Activated CD8-positive, alpha-beta T cell treated with anti-CD3 and anti-CD28 coated beads, Interleukin-2, amount 10 ng/mL, durations not matched to agents 7 days and 5 days (primary cell): ENCODE measurements at regions not wholly inside any gene's neighbourhood (a gene's known extent, or its start where the extent isn't known, plus 50 kb on each side); places are given as distances from the start of the nearest gene placed in this dataset.

Source experiments
- ATAC-seq: fragments of 150-1000 bp; cut with Tn5 transposase; one replicate; pipeline ENCODE4 v1.10.0; 2021; ENCODE audit warnings: moderate library complexity
- CTCF ChIA-PET: fragments of 350-600 bp; sonication (Branson Sonifier 250); formaldehyde crosslinking; loops from one replicate; lab custom pipeline; 2021; ENCODE audit warnings: antibody characterized with exemption; lab: Charles Lee
- POLR2A ChIA-PET: fragments of 350-600 bp; sonication (Branson Sonifier 250); formaldehyde crosslinking; loops from one replicate; lab custom pipeline; 2021; ENCODE audit warnings: antibody characterized with exemption; lab: Charles Lee
- DNase-seq: peaks from one replicate; pipeline ENCODE4 v3.0.0-alpha.2; 2020
- H3K27ac Mint-ChIP-seq: one replicate; pipeline ENCODE4 v1.8.0; 2021; ENCODE audit warnings: mild to moderate bottlenecking, mixed read lengths
- H3K27me3 Mint-ChIP-seq: one replicate; pipeline ENCODE4 v1.8.0; 2021; ENCODE audit warnings: low read depth, mixed read lengths
- H3K36me3 Mint-ChIP-seq: one replicate; pipeline ENCODE4 v1.8.0; 2021; ENCODE audit warnings: low read depth, mixed read lengths
- H3K4me1 Mint-ChIP-seq: one replicate; pipeline ENCODE4 v1.8.0; 2021; ENCODE audit warnings: low read depth, mixed read lengths
- H3K4me3 Mint-ChIP-seq: one replicate; pipeline ENCODE4 v1.8.0; 2021; ENCODE audit warnings: mild to moderate bottlenecking, mixed read lengths
- H3K9me3 Mint-ChIP-seq: one replicate; pipeline ENCODE4 v1.8.0; 2022; ENCODE audit warnings: mixed read lengths; ENCODE audit not compliant: insufficient read depth

DNA sequence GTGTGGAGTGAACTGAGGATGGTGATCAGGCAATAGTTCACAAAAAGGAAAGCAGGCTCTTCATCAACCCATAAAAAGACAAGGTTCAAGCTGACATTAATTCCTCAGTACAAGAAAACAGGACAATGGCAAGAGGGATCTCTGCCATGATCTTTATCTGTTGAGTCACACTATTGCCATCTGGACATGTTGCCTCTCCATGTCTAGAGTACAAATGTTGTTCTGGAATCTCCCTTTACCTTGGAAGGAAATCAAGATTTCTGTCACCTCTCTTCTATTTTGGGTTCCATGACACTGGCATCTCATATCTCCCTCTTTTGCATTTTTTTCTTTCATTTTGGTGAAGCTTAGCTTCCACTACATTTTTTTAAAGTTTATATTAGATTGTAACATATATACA, 329.1 kb downstream of the USP25 start:
- no peak for ATAC-seq
- CTCF ChIA-PET = no interaction called here

GRCh38 chr21:16059981-16060380, 330.2 kb downstream of the USP25 start:
- no peak for DNase-seq
- no peaks in the 10 kb centered on the region for H3K27me3 Mint-ChIP-seq
- H3K36me3 Mint-ChIP-seq = no peaks in the 10 kb centered on the region
- H3K4me3 Mint-ChIP-seq = no peak overlapping the region
- POLR2A ChIA-PET = no interaction called here
- no peak for ATAC-seq
- H3K4me1 Mint-ChIP-seq = no peaks in the 10 kb centered on the region
- H3K9me3 Mint-ChIP-seq = no peaks in the 10 kb centered on the region
- no peak overlapping the region for H3K27ac Mint-ChIP-seq
- CTCF ChIA-PET = interaction anchor here (0.8 kb wide), 1 partner anchor 22 kb away, joined by 3 read pairs; no protein-coding TSS in a partner anchor

More for the DNA sequence above, 329.1 kb downstream of the USP25 start:
- POLR2A ChIA-PET = no interaction called here
- Mint-ChIP-seq H3K27ac (no peak overlapping the region), H3K9me3 (no peaks in the 10 kb centered on the region), H3K36me3 (no peaks in the 10 kb centered on the region), H3K4me3 (no peak overlapping the region), H3K4me1 (no peaks in the 10 kb centered on the region), H3K27me3 (no peaks in the 10 kb centered on the region)
- no peak for DNase-seq

GRCh38 chr21:16061194-16061593, 331.4 kb downstream of the USP25 start:
- H3K36me3 Mint-ChIP-seq = no peaks in the 10 kb centered on the region
- POLR2A ChIA-PET = no interaction called here

DNA sequence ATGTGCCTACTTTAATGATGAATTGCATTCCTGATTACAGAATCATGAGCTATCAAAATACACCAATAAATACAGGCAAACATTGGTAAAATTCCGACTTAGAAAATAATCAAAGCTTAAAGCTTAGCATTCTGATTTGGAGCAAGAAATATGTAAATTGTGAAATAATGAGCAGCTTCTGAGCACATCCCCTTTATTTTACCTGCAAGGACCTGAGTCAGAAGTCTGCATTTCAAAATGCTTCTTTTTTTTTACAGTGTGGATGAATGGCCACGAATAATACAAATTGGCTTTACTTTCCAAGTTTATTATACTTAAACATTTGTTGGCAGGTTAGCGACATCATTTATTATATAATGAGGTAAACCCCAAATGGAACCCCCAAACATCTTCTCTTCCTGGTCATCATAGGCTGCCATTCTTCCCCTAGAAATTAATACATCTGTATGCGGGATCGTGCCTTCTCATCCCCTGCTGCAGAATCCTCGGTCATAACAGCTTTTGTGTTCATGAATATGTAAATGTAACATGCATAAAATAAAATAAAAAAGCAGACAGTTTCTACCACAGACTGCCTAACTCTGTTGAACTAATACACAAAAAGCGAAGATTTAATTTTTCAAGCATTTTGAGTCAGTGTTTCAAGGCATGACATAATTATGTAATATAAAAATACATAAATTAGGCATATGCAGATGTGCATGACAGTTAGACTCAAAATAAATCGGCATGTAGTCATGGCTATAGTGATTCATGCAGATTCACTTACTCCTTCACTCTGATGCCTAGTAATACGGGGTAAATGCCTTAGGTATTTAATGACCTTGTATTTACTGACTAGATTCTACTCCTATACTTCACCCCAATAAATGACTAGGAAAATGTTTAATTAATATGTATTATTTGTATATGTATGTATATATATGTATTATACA, 339.7 kb downstream of the USP25 start:
- POLR2A ChIA-PET = no interaction called here
- no peaks in the 10 kb centered on the region for H3K36me3 Mint-ChIP-seq
- no peaks in the 10 kb centered on the region for H3K27me3 Mint-ChIP-seq
- H3K9me3 Mint-ChIP-seq = no peaks in the 10 kb centered on the region
- CTCF ChIA-PET = no interaction called here
- H3K4me1 Mint-ChIP-seq = no peaks in the 10 kb centered on the region
- no peak for DNase-seq
- H3K4me3 Mint-ChIP-seq = no peak overlapping the region
- no peak for ATAC-seq
- H3K27ac Mint-ChIP-seq = no peak overlapping the region

More at GRCh38 chr21:16061194-16061593, 331.4 kb downstream of the USP25 start:
- H3K4me3 Mint-ChIP-seq = no peak overlapping the region
- H3K9me3 Mint-ChIP-seq = no peaks in the 10 kb centered on the region
- DNase-seq (no peak), ATAC-seq (no peak)
- H3K27me3 Mint-ChIP-seq = no peaks in the 10 kb centered on the region
- no peaks in the 10 kb centered on the region for H3K4me1 Mint-ChIP-seq
- CTCF ChIA-PET = no interaction called here
- no peak overlapping the region for H3K27ac Mint-ChIP-seq

DNA sequence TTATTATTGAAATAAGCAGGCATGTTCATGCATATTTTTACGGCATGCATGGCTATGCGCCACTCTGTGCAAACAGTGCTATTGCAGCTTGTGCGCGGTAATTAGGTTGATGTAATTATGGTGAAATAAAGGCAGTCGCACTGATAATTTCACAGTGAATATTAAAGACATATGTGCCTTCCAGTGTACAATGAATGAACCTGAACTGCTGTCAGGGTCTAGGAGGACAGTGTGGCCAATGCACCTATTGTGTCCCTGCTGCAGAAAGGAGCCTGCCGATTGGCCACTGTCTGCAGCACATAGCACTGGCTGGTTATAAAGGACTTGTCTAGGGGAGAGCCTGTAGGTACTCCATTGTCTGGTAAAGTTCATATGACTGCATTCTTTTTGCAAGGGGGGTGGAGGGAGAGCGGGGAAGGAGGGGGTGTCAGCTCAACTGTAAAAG, 340.4 kb downstream of the USP25 start:
- no peaks in the 10 kb centered on the region for H3K36me3 Mint-ChIP-seq
- H3K9me3 Mint-ChIP-seq = no peaks in the 10 kb centered on the region
- ATAC-seq (no peak), DNase-seq (no peak)
- POLR2A ChIA-PET = no interaction called here
- CTCF ChIA-PET = no interaction called here
- H3K4me3 Mint-ChIP-seq = no peak overlapping the region
- H3K4me1 Mint-ChIP-seq = no peaks in the 10 kb centered on the region
- H3K27me3 Mint-ChIP-seq = no peaks in the 10 kb centered on the region
- H3K27ac Mint-ChIP-seq = no peak overlapping the region

- ChIA-PET CTCF (no interaction called here), POLR2A (no interaction called here)
- Mint-ChIP-seq H3K9me3 (no peaks in the 10 kb centered on the region), H3K4me1 (no peaks in the 10 kb centered on the region), H3K27ac (no peak overlapping the region), H3K4me3 (no peak overlapping the region), H3K27me3 (no peaks in the 10 kb centered on the region), H3K36me3 (no peaks in the 10 kb centered on the region)
- DNase-seq (no peak), ATAC-seq (no peak)
These were observed 341.3 kb downstream of the USP25 start for GRCh38 chr21:16071092-16071491.

DNA sequence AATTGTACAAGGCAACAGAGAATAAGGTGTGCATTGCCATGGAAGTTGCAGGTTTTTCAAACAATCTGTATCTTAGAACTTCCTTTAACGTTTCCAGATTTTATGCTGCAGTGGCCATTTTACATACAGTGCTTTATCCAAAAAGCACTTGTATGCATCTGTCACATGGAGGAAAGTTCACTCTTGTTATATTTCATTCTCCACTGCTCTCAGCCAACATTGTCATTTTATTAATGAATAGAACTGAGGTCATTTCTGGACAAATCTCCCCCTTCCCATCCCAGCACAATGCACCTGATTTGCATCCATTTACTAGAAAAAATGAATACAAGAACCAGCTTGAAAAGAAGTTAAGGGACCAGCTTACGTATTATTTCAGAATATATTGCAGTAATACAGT, 342.0 kb downstream of the USP25 start:
- ATAC-seq = no peak
- no peaks in the 10 kb centered on the region for H3K36me3 Mint-ChIP-seq
- no peaks in the 10 kb centered on the region for H3K4me1 Mint-ChIP-seq
- POLR2A ChIA-PET = no interaction called here
- H3K27me3 Mint-ChIP-seq = no peaks in the 10 kb centered on the region
- H3K27ac Mint-ChIP-seq = no peak overlapping the region
- DNase-seq = no peak
- no peaks in the 10 kb centered on the region for H3K9me3 Mint-ChIP-seq
- CTCF ChIA-PET = no interaction called here
- no peak overlapping the region for H3K4me3 Mint-ChIP-seq

- DNase-seq (no peak), ATAC-seq (no peak)
- CTCF ChIA-PET = no interaction called here
- POLR2A ChIA-PET = no interaction called here
- Mint-ChIP-seq H3K4me1 (no peaks in the 10 kb centered on the region), H3K4me3 (no peak overlapping the region), H3K27ac (no peak overlapping the region), H3K27me3 (no peaks in the 10 kb centered on the region), H3K9me3 (no peaks in the 10 kb centered on the region), H3K36me3 (no peaks in the 10 kb centered on the region)
These were observed 342.4 kb downstream of the USP25 start for GRCh38 chr21:16072221-16072620.

GRCh38 chr21:16072737-16073136, 343.0 kb downstream of the USP25 start:
- ChIA-PET CTCF (no interaction called here), POLR2A (no interaction called here)
- DNase-seq (no peak), ATAC-seq (no peak)
- no peak overlapping the region for H3K27ac Mint-ChIP-seq
- no peaks in the 10 kb centered on the region for H3K9me3 Mint-ChIP-seq
- no peaks in the 10 kb centered on the region for H3K36me3 Mint-ChIP-seq
- H3K4me3 Mint-ChIP-seq = no peak overlapping the region
- H3K27me3 Mint-ChIP-seq = no peaks in the 10 kb centered on the region
- no peaks in the 10 kb centered on the region for H3K4me1 Mint-ChIP-seq

DNA sequence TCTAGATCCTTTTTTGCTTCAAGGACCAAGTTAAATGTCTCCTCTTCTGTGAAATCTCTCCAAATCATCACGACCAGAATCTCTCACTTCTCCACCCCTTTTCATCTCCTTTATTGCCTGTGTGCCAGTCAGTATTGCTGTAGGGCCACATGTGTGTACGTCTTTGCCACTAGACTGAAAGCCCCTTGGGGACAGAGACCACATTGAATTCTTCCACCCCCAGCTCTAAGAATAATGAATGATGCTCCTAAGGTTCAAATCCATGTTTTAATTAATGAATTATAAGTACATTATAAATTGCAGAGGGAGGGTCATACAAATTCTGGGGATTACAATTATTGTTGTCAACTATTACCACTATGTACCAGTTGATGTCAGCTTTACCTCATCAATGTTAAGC, 343.8 kb downstream of the USP25 start:
- no peak overlapping the region for H3K27ac Mint-ChIP-seq
- H3K4me3 Mint-ChIP-seq = no peak overlapping the region
- ATAC-seq = no peak
- ChIA-PET POLR2A (no interaction called here), CTCF (no interaction called here)
- no peaks in the 10 kb centered on the region for H3K9me3 Mint-ChIP-seq
- no peaks in the 10 kb centered on the region for H3K4me1 Mint-ChIP-seq
- no peak for DNase-seq
- no peaks in the 10 kb centered on the region for H3K36me3 Mint-ChIP-seq
- no peaks in the 10 kb centered on the region for H3K27me3 Mint-ChIP-seq

GRCh38 chr21:16074950-16075489, 345.2 kb downstream of the USP25 start:
- POLR2A ChIA-PET = no interaction called here
- no peak for ATAC-seq
- no peaks in the 10 kb centered on the region for H3K27me3 Mint-ChIP-seq
- DNase-seq = no peak
- no peak overlapping the region for H3K27ac Mint-ChIP-seq
- CTCF ChIA-PET = no interaction called here
- H3K9me3 Mint-ChIP-seq = no peaks in the 10 kb centered on the region
- H3K4me3 Mint-ChIP-seq = no peak overlapping the region
- no peaks in the 10 kb centered on the region for H3K4me1 Mint-ChIP-seq
- no peaks in the 10 kb centered on the region for H3K36me3 Mint-ChIP-seq

DNA sequence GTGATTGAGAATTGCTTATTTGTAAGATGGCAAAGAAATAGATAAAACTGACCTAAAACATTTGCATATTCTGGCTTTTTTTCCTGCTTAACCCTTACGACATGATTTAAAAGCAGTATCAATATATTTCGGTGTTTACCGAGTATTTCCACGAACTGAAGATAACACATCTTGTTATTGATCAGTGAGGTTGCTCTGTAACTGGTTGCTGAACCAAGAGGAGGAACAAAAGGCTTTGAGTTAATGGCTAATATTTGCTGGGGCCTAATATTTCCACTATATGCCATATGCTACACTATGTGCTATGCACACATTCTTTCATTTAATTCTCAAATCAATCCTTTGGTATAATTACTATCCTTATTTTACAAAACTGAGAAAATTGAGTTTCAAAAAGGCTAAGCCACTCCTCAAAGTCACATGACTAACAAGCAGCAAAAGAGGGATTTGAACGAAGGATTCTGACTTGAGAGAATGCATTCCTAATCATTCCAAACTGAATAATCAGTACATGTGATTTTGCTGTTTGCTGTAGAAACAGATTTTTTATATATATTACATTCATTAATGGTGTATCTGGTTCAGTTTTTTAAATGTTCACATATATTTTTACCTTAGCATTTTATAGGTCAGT, 346.0 kb downstream of the USP25 start:
- POLR2A ChIA-PET = no interaction called here
- no peaks in the 10 kb centered on the region for H3K27me3 Mint-ChIP-seq
- no peaks in the 10 kb centered on the region for H3K9me3 Mint-ChIP-seq
- no peak for ATAC-seq
- H3K36me3 Mint-ChIP-seq = no peaks in the 10 kb centered on the region
- DNase-seq = no peak
- H3K27ac Mint-ChIP-seq = no peak overlapping the region
- no peaks in the 10 kb centered on the region for H3K4me1 Mint-ChIP-seq
- no peak overlapping the region for H3K4me3 Mint-ChIP-seq
- CTCF ChIA-PET = no interaction called here
